GM19395 (cell line): ENCODE measurements at regions not wholly inside any gene's neighbourhood (a gene's known extent, or its start where the extent isn't known, plus 50 kb on each side); places are given as distances from the start of the nearest gene placed in this dataset.

Experiments used
- ATAC-seq: cut with Tn5 transposase; IDR thresholded peaks from one replicate; pipeline ENCODE4 v1.9.1; 2021; ENCODE audit warnings: mild to moderate bottlenecking, moderate library complexity; ENCODE audit not compliant: unreplicated experiment

DNA sequence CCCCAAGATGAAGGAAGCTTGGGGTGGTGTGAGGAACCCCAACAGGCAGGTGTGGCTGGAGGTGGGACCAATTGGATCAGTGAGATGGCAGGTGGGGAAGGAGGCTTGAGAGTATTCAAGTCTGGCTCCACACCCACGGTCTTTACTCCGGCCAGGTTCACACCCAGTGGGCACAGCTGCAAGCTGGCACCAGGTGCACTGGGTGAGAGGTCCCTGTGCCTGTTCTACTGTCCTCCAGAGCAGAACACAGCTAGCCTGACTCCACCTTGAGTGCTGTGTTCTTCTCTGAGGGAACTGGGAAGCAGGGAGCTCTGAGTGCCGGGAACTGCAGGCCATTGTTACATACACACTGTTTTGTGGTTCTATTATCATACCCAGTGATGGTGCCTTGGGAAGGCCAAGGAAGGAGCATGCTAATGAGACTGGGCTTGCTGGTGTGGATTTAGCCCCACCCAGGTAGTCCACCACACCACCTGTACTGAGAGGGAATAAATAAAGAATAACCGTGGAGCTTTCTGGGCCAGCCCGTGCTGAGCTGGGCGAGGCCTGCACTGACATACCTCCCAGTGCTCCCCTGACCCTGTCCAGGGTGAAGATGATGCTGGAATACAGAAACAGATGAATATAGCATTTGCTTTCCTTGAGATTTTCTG, 93.4 kb downstream of the ABHD5 start:
- no peak for ATAC-seq

DNA sequence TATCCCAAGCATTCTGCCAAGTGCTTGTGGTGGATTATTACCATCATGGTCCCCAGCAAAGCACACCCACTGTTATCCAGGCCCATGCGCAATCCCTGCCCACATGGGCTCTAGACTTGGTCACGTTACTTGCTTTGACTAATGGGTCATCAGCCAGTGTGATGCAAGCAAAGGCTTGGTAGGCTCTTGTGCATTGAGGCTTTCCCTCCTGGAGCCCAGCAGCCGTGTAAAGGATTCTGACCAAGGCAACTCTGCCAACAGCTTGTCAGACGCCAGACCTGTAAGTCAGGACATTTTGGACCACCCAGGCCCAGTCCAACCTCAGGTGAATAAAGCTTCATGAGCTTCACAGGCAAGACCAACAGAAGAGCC, 93.9 kb downstream of the ABHD5 start:
- no peak for ATAC-seq

DNA sequence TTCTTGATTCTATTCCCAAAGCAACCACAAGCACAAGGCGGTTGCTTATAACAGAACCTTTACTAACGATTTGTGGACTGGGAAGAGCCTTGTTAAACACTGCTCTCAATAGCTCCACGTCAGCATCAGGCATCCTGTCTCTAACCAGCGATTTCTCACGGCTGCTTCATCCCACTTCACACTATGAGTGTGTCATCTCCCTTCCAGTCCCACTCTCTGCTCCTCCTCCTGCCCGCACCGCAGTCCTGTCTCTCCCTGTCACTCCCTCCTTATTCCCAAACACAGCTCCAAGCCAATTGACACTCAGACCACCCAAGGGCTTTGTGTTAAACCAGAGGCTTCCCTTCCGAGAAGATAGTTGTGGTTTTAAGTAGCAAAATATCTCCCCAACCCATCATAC, 94.8 kb downstream of the ABHD5 start:
- no peak for ATAC-seq

DNA sequence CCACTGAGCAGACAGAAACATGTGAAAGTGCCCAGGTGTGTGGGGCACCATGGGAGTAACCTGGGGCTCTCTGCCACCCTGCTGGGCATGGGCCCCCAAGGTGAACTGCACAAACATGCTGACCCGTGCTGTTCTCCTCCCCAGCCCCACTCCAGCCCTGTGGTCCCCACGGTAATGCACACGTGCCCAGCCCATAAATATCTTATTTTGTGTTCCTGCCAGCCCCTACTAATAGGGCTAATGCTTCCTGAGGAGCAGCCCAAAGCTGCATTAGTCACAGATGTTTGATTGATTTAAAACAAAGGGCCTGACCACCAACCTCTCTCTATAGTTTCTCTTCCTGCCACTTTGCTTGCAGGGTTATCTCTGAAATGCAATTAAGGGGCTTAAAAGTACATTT, 95.4 kb downstream of the ABHD5 start:
- ATAC-seq = no peak

DNA sequence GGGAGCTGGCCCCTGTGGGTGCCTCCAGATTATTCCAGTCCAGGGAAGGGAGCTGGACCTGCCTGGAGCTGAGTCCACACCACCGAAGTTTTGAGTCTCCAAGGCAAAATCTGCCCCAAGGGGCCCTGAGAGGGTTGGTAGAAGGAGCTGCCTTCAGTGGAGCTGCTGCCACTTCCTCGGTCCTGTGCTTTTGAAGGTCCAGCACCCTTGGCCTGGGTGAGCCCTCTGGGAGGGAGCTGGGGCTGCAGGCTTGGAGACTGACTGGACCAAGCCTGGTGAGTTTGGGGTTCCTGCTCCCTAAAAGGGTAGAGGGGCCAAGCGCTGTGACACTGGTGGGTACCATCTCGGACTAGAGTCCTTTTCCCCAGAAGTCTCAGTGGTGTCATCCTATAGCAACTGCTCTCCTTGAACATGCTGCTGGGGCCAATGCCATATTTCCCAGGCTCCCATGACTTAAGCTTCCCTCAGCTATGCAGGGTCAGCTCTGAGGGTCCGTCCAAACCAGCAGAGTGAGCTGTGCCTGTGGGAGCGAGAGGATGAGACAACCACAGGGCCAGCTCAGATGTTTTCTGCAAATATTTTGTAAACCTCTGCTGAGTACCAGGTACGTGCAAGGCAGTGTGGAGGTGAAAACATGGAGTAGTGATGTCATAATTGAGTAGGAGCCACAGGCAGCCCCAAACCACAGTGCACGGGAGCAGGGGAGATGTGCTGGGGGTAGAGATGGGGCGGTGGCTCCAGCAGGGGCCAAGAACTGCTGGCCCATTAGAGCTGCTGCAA, 96.0 kb downstream of the ABHD5 start:
- ATAC-seq = no peak

DNA sequence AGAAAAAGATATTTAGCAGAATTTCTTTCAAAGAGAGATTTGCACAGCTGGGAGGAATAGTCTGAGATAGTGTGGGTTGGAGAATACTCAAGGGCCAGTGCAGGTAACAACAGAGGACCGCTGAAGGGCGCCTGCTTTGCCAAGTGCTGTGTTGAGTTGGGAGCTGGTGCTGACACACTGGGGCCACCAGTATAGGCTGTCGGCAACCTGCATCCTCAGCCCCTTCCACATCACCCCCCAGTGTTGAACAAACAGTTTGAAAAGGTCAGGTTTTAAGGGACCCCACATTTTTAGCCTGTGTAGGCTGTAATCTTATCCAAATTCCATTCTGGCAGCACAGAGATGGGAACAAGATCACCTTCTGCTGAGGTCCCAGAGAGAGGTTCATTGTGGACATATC, 96.6 kb downstream of the ABHD5 start:
- ATAC-seq = no peak

DNA sequence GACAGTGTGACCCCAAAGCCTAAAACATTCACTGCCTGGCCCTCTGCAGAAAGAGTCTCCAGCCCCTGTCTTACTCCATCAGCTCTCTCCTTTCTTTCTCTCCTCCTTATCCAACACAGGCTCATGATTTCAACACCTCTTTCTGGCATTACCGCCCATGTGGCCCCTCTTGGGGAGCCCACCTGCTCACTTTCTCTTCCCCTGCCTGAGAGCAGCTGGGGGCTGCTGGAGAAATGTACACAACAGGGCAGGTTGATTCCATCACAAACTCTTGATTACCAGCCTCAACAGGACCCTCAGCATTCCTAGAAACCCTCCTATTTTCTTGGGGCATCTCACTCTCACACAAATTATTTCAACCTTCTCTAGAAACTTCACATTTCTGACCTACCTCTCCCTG, 98.3 kb downstream of the ABHD5 start:
- ATAC-seq = no peak

DNA sequence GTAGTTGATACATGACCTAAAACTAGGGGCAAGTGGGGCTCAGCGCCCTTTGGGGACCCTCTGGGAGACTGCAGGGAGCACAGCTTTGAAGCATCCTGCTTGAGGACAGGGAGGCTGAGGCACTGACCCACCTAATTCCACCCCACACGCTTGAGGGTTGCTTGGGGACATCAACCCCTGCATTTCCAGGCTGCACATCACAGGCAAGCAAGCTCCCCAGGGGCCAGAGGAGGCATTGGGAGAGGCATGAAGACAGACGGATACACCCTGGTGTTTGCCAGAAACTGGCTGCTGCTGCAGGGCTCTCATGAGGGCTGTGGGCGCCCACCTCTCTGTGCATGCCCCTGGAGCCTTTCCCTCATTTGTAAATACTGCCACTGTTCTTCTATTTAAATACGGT, 99.3 kb downstream of the ABHD5 start:
- ATAC-seq = no peak

DNA sequence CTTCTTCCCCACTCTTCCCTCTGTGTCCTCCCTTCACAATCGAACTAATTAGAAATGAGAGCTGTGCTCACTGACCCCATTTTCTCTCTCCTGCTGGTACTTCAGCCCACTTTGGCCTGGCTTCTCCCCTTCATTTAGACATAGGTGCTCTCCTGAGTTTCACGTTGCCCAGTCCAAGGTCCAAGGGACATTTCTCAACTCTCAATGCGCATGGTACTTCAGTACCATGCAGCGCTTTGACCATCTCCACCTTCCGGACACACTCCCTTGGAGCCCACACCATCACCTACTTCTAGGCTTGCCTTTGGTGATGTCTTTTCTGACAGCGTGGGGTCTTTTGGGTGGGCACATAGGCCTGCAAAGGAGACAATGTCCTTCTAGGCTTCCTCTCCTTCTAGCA, 99.7 kb downstream of the ABHD5 start:
- no peak for ATAC-seq

DNA sequence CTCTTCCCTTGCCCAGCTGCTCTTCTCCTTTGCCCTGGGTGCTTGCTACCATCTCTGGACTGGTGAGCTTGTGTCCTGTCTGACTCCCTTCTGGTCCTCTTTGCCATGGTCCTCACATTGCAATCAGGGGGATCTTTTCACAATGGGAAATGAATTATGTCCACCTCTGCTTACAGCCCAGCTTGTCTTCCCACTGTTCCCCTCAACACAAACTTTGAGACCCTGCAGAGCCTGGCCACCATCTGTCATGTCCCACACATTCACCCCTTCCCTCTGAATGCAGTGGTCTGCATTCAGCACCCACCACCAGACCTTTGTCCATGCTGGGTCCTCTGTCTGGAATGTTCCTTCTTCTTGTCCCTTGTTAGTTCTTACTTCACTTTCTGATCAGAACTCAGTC, 100.5 kb downstream of the ABHD5 start:
- no peak for ATAC-seq

DNA sequence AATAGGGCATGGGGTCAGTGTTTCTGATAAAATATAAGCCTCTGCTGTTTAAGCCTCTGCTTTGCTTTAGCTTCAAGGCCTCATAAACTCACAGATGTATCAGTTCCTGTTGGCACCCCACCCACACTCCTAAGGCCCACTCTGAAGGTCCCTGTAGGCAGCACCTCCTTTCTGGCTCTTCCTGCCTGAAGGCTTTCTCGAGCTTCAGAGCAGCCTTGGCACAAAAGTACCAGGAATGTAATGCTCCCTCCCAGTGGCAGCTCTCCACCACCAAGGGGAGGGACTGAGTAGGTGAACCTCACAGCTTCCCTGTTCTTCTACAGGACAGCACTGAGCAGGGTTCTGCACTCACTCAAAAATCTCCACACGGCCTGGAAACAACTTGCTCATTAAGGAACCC, 102.2 kb downstream of the ABHD5 start:
- ATAC-seq = no peak

DNA sequence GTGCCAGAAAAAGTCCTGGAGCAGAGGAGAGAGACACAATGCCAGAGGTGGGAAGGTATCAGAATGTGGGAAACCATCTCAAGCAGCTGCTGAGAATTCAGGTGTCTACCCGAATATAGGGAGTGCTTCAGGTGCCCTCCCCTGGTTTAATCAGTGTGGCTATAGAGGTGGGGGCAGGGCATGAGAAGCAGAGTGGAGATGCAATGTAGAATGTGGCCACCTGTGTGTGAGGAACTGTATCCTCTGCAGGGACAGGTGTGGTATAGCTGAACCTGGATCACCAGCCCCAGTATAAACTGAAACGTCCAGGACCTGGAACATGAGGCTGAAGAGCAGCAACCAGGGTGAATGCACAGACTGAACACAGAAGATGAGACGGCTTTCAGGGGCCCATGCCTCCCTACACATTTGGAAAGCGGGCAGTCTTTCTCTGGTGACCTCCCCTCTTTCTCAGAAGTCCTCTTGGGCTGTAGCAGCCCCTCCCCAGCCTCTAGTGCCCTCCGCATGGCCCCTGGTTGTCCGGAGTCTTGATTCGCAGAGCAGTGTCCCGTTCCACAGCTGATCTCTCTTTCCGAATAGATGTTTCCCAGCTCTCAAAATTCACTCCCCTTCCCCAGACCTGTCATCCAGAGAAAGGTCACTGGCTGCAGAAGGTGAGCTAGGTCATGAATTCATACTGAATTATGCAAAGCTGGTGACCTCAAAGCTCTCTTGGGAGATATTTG, 103.1 kb downstream of the ABHD5 start:
- no peak for ATAC-seq

DNA sequence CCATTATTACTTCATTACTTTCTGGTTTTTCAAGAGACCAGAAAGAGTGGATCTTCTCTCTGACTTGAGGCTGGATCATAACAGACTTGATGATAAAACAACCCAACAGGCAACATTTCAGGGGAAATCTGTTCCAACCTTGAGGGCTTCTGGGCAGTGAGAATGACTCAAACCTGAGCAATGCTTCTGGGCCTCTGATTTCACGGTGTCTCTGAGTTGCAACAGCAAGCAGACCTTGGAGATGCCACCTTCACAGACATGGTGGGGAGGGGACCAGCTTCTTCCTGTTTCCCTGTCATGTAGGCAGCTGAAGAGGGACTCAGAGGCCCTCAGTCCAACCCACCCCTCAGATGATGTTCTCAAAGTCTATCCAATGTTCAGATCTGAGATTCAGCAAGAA, 104.0 kb downstream of the ABHD5 start:
- ATAC-seq = no peak

DNA sequence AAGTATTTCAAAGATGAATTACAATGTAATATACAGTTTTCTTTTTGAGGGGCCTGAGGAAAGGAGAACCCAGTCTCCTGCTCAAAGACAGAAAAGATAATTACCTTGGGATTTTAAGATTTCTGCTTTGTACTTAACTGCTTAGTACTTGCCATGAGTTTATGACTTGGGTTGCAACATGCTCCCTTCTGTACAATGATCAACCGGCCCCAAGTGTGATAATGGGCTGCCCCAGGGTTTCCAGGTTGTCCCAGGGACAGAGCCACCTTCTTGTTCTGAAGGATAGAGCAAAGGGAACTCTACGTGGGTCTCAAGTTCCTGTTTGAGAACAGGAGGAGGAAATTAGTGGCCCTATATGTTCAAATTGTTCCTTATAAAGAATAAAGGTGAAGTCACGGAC, 104.8 kb downstream of the ABHD5 start:
- no peak for ATAC-seq

DNA sequence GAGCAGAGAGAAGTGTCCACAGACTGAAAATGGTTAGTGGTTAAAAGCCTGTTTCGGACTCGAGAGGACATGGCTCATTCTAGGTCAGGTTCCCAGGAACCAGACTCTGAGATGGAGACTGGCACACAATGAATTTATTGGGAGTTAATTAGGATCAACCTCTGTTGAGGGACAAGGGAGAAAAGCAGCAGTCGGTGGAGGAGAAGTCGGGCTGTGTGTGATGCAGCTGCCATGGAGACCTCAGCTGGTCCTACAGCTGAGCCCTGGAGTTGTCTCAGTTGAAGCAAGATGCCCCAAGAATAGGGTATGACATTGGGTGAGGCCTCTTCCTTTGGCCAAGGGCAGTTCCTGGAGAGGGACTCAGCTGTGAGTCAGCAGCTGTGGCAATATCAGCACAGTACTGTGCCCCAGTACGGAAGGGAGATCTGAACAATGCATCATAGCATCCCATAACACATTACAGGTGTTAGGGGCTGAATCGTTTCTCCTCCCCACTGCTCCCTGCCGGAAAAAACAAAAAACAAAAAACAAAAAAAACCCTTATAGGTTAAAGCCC, 105.4 kb downstream of the ABHD5 start:
- ATAC-seq = no peak

DNA sequence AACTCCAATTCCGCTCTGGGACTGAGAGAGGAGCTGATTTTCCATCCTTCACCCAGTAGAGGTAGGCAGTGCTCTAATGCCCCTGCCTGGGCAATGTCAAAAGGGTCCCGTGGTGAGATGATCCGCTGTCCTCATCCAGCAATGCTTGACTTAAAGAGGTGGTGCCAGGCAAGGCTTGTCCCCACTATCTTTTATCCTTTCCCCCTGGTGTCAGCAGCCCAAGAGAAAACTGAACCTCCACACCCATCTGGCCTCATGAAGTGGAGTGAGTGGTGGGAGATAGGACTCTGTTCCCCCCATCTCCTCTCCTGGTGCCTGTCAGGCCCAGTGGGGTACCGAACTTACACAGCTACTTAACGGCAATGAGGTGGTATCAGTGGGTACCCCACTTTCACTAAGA, 107.1 kb downstream of the ABHD5 start:
- ATAC-seq = no peak

DNA sequence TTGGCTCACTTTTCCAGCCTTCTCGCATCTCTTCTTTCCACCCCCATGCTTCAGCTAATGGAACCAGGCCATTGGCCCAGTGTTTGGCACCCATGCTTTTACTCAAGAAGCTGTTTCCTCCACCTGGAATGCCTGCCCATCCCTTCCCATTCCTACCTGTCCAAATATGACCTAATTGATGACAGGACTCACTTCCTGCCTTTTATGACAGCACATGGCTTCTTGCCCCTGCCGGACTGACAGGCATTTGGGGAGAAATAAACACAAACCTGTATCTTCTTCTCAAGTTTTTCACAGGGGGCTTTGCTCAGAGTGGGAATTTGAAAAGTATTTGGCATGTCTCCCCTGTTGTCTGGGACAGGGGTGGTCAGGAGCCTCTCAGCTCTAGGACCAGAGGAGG, 120.1 kb downstream of the ABHD5 start:
- ATAC-seq = no peak

DNA sequence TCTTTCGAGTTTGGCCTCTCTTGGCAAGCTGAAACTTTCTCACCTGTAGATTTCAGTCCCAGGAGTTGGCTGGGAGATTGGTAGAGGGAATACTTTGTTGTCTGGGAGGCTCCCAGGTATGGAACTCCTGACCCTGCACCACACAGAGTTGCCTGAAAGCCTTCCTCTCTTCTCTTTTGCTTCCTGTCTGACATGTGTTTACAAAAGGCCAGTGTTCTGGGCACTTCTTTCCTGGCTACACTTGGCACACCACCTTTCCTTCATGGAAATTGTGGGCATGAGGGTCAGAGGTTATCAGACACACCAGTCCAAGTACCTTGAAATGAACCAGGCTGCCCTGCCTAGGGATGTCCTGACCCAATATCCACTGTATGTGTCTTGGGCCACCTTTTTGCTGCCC, 123.7 kb downstream of the ABHD5 start:
- no peak for ATAC-seq

DNA sequence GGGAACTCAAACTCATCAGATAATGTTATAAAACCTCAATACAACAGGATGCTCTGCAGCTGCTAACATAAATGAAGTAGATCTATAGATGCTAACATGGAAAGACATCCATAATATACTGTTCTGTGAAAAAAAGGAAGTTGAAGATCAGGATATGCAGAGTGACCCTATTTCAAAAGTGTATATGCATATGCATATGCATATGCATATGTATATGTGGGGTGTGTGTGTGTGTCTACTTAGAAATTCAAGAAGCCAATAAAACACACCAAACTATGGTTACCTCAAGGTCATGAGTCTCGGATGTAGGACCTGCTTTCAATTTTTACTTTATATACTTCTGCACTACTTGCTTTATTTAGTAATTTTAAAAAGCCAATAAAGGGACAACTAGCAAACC, 125.6 kb downstream of the ABHD5 start:
- no peak for ATAC-seq

DNA sequence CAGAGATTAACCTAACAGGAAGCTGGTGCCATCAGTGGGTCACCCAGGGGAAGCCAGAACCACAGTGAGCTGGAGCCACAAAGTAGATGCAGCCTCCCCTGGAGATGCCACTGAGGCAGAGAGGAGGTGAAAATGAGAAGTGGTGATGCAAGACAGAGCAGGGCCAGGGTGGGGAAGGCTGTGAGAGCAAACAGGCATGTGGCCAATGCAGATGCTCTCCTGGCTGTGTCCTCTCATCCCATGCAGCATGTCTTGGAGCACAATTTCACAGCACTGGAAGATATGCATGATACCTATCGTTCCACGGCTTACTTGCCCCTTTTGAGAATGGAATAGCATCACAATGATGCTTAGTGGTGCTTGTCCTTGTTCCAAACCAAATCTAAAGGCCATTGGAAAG, 126.3 kb downstream of the ABHD5 start:
- no peak for ATAC-seq

DNA sequence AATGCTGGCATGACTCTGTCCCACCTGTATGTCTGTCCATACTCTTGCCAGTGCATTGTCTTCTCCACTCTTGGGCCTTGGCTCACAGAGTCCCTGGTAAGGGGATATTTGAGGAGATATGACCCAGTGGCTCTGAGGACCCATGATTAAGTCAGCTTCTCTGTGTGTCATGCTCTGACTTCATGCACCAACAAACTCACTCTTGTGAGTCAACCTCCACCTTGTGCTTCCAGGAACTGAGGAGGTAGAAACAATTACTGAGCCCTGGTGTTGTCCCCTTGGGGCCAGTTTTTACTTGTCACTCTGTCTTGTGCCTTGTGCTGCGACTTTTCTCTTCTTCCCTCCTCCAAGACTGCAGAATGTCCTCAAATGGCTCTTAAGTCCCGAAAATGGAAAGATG, 127.1 kb downstream of the ABHD5 start:
- no peak for ATAC-seq

DNA sequence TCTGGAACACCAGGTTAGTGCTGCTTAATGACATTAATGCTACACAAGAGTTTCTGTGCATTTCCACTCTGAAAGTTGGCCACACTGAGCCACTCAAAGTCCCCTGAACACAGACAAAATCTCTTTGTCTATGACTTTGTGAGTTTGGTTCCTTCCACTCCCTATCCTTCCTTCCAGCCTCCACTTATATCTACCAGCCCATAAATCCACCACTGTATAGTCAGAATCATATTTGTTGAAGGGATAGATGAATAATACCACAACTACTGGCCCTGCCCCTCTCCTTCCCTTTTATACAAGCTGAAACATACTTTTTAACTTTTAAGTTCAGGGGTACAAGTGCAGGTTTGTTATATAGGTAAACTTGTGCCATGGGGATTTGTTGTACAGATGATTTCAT, 127.5 kb downstream of the ABHD5 start:
- ATAC-seq = no peak
